IMR-90 (cell line): ENCODE measurements at regions not wholly inside any gene's neighbourhood (a gene's known extent, or its start where the extent isn't known, plus 50 kb on each side); places are given as distances from the start of the nearest gene placed in this dataset.

ENCODE experiments used
- CEBPB ChIP-seq: IDR thresholded peaks from 2 replicates; pipeline ENCODE4 v1.6.1; 2012; ENCODE audit warnings: low read depth, low read length, improper control_type of control experiment
- CTCF ChIP-seq: conservative IDR thresholded peaks from 2 replicates; pipeline ENCODE4 v1.5.1; 2012; ENCODE audit warnings: mild to moderate bottlenecking, low read depth, low read length, improper control_type of control experiment
- ELK1 ChIP-seq: fragments of 150-350 bp; IDR thresholded peaks from 2 replicates; pipeline ENCODE4 v1.6.1; 2016; ENCODE audit warnings: low read depth, mild to moderate bottlenecking, low read length, moderate library complexity, borderline replicate concordance
- MXI1 ChIP-seq: IDR thresholded peaks from 2 replicates; pipeline ENCODE4 v1.6.1; 2012; ENCODE audit warnings: low read depth, mild to moderate bottlenecking, low read length, moderate library complexity, borderline replicate concordance
- NFE2L2 ChIP-seq: fragments of 150-350 bp; IDR thresholded peaks from 2 replicates; pipeline ENCODE4 v1.6.1; 2016; ENCODE audit warnings: low read depth, mild to moderate bottlenecking, low read length
- RAD21 ChIP-seq: IDR thresholded peaks from 2 replicates; pipeline ENCODE4 v1.6.1; 2012; ENCODE audit warnings: low read length, improper control_type of control experiment
- RFX5 ChIP-seq: IDR thresholded peaks from 2 replicates; pipeline ENCODE4 v1.8.0; 2012; ENCODE audit warnings: low read depth, mild to moderate bottlenecking, low read length, moderate library complexity
- USF2 ChIP-seq: fragments of 150-350 bp; IDR thresholded peaks from 2 replicates; pipeline ENCODE4 v1.6.1; 2017; ENCODE audit warnings: mild to moderate bottlenecking, antibody characterized with exemption, low read length, low read depth

DNA sequence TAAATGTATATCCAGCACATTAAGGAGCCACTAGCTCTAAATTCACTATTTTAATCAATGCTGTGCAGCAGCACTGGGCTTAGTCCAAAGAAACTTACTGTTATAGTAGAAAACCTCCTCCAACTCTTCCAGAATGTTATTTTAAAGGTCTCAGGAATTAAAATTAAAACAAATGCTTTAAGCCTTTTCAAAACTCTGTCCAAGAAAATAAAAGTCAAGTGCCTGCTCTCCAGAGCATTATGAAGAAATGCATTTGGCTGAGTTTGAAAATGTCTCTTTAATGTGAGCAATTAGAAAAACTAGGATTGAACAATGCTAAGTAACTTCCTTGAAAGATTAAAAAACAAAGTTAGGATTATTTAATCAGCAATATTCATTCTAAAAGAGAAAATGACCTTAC lies 322.4 kb upstream of the DCN start:
- TF ChIP-seq CTCF (no peak), CEBPB (no peak), RAD21 (no peak), USF2 (no peak), RFX5 (no peak), ELK1 (no peak), NFE2L2 (no peak), MXI1 (no peak)
